CD4-positive, alpha-beta T cell (primary cell): ENCODE measurements at regions not wholly inside any gene's neighbourhood (a gene's known extent, or its start where the extent isn't known, plus 50 kb on each side); places are given as distances from the start of the nearest gene placed in this dataset.

Source experiments
- ATAC-seq: fragments of 200-7000 bp; cut with Tn5 transposase; one replicate; pipeline ENCODE4 v1.10.0; 2022; ENCODE audit warnings: mild to moderate bottlenecking; ENCODE audit not compliant: poor library complexity
- CTCF ChIA-PET: fragments of 350-600 bp; sonication (Branson Sonifier 250); formaldehyde crosslinking; loops from one replicate; lab custom pipeline; 2021; ENCODE audit warnings: antibody characterized with exemption, inconsistent platforms; lab: Charles Lee
- POLR2A ChIA-PET: fragments of 350-600 bp; sonication (Branson Sonifier 250); formaldehyde crosslinking; loops from one replicate; lab custom pipeline; 2021; ENCODE audit warnings: antibody characterized with exemption, inconsistent platforms; lab: Charles Lee
- DNase-seq, 14 experiments: peaks; one replicate each; pipeline ENCODE4 v3.0.0-alpha.2; 2013 to 2020; ENCODE audit warnings: mixed read lengths in 2 of 14
- H3K27ac ChIP-seq, 2 donors: one replicate each; pipeline versions ENCODE4 v1.5.1 to v1.7.0; 2013; ENCODE audit warnings: low read length in 2 of 2, low read depth in 1 of 2, mild to moderate bottlenecking in 1 of 2
- H3K27me3 ChIP-seq, 2 experiments: 1 replicate in 1 of 2; 2 replicates in 1 of 2; pipeline versions ENCODE4 v1.6.1 to v1.7.0; 2013; ENCODE audit warnings: low read length in 2 of 2, control low read depth in 1 of 2, mild to moderate bottlenecking in 1 of 2, moderate library complexity in 1 of 2; ENCODE audit not compliant: insufficient read depth in 2 of 2, control insufficient read depth in 1 of 2
- H3K36me3 ChIP-seq: one replicate; pipeline ENCODE4 v1.6.1; 2013; ENCODE audit warnings: low read length, control low read depth; ENCODE audit not compliant: insufficient read depth
- H3K4me1 ChIP-seq: one replicate; pipeline ENCODE4 v1.6.1; 2013; ENCODE audit warnings: low read length, control low read depth; ENCODE audit not compliant: insufficient read depth
- H3K4me3 ChIP-seq: one replicate; pipeline ENCODE4 v1.5.1; 2013; ENCODE audit warnings: mild to moderate bottlenecking, low read length, moderate library complexity
- H3K9me3 ChIP-seq, 2 experiments: 1 replicate in 1 of 2; 2 replicates in 1 of 2; pipeline versions ENCODE4 v1.6.1 to v1.7.0; 2013; ENCODE audit warnings: low read length in 2 of 2, mild to moderate bottlenecking in 2 of 2, control low read depth in 1 of 2, moderate library complexity in 1 of 2; ENCODE audit not compliant: control insufficient read depth in 1 of 2, insufficient read depth in 1 of 2
- H3K27ac Mint-ChIP-seq: one replicate; pipeline ENCODE4 v1.8.0; 2020; ENCODE audit warnings: mixed read lengths
- H3K27me3 Mint-ChIP-seq: one replicate; pipeline ENCODE4 v1.8.0; 2021; ENCODE audit warnings: mixed read lengths
- H3K36me3 Mint-ChIP-seq: one replicate; pipeline ENCODE4 v1.8.0; 2021; ENCODE audit warnings: low read depth, mixed read lengths
- H3K4me1 Mint-ChIP-seq: one replicate; pipeline ENCODE4 v1.8.0; 2021; ENCODE audit warnings: low read depth, mixed read lengths
- H3K4me3 Mint-ChIP-seq: one replicate; pipeline ENCODE4 v1.8.0; 2020; ENCODE audit warnings: mild to moderate bottlenecking, mixed read lengths
- H3K9me3 Mint-ChIP-seq: one replicate; pipeline ENCODE4 v1.8.0; 2020; ENCODE audit warnings: mixed read lengths
- intact Hi-C, 2 experiments: fragments of 100-400 bp; cut with DNase I in 1 of 2; cut with micrococcal nuclease in 1 of 2; formaldehyde crosslinking; loops; one replicate each; pipeline versions ENCODE4 v1.15.1 to v1.9.0; 2023 to 2025; cut with DNase I, micrococcal nuclease
- TF ChIP-seq, protein P1 (sequence below): fragments of 200-600 bp; IDR thresholded peaks from one replicate; pipeline ENCODE4 v1.8.0; 2022; ENCODE audit warnings: antibody characterized with exemption, mild to moderate bottlenecking

- H3K27me3 Mint-ChIP-seq, result no peaks in the 10 kb centered on the region
- POLR2A ChIA-PET, result no interaction called here
- Histone ChIP-seq H3K36me3 (no peaks in the 10 kb centered on the region), H3K9me3 (no peaks in the 10 kb centered on the region), H3K4me3 (no peak overlapping the region), H3K4me1 (no peaks in the 10 kb centered on the region), H3K27ac (no peak overlapping the region), H3K27me3 (no peaks in the 10 kb centered on the region)
- no peak for ATAC-seq
- no peaks in the 10 kb centered on the region for H3K36me3 Mint-ChIP-seq
- no peak for DNase-seq
- H3K4me1 Mint-ChIP-seq, result no peaks in the 10 kb centered on the region
- no peaks in the 10 kb centered on the region for H3K9me3 Mint-ChIP-seq
- H3K27ac Mint-ChIP-seq, result no peak overlapping the region
- no peak overlapping the region for H3K4me3 Mint-ChIP-seq
- intact Hi-C loops, result no loop called here
- CTCF ChIA-PET, result no interaction called here
- TF ChIP-seq, protein P1, sequence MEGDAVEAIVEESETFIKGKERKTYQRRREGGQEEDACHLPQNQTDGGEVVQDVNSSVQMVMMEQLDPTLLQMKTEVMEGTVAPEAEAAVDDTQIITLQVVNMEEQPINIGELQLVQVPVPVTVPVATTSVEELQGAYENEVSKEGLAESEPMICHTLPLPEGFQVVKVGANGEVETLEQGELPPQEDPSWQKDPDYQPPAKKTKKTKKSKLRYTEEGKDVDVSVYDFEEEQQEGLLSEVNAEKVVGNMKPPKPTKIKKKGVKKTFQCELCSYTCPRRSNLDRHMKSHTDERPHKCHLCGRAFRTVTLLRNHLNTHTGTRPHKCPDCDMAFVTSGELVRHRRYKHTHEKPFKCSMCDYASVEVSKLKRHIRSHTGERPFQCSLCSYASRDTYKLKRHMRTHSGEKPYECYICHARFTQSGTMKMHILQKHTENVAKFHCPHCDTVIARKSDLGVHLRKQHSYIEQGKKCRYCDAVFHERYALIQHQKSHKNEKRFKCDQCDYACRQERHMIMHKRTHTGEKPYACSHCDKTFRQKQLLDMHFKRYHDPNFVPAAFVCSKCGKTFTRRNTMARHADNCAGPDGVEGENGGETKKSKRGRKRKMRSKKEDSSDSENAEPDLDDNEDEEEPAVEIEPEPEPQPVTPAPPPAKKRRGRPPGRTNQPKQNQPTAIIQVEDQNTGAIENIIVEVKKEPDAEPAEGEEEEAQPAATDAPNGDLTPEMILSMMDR, result no peak
Observed at GRCh38 chr9:101860920-101861319, 122.5 kb upstream of the GRIN3A start.

- H3K36me3 ChIP-seq, result no peaks in the 10 kb centered on the region
- no peak overlapping the region for H3K27ac ChIP-seq
- no peaks in the 10 kb centered on the region for H3K27me3 Mint-ChIP-seq
- no peak overlapping the region for H3K27ac Mint-ChIP-seq
- no peaks in the 10 kb centered on the region for H3K4me1 Mint-ChIP-seq
- CTCF ChIA-PET, result no interaction called here
- ATAC-seq, result no peak
- no peaks in the 10 kb centered on the region for H3K36me3 Mint-ChIP-seq
- DNase-seq, result no peak
- intact Hi-C loops, result no loop called here
- no peak overlapping the region for H3K4me3 Mint-ChIP-seq
- no peaks in the 10 kb centered on the region for H3K4me1 ChIP-seq
- no peaks in the 10 kb centered on the region for H3K9me3 ChIP-seq
- H3K4me3 ChIP-seq, result no peak overlapping the region
- POLR2A ChIA-PET, result no interaction called here
- TF ChIP-seq, protein P1, result no peak
- no peaks in the 10 kb centered on the region for H3K27me3 ChIP-seq
- no peaks in the 10 kb centered on the region for H3K9me3 Mint-ChIP-seq
Observed at GRCh38 chr9:101859620-101860019, 121.2 kb upstream of the GRIN3A start.

DNA sequence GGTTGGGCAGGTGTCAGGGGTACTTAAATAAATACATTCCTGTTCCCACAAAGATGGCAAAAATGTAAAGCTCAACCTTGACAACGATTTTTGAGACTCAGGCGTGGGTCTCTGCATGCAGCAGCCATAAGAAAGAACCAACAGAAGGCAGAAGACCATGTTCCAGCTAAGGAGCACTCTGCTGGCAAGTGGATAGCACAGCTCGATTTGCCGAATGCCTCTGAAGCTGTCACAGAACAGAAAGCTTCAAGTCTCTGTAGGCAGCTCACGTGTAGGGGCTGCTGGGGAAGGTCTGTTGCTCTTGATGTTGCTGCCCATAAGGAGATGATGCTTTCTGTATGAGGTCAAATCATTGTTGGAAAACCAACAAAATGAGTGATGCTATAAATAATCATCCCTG lies 119.6 kb upstream of the GRIN3A start:
- ChIA-PET CTCF (no interaction called here), POLR2A (no interaction called here)
- Mint-ChIP-seq H3K9me3 (no peaks in the 10 kb centered on the region), H3K4me3 (no peak overlapping the region), H3K4me1 (no peaks in the 10 kb centered on the region), H3K27ac (no peak overlapping the region), H3K27me3 (no peaks in the 10 kb centered on the region), H3K36me3 (no peaks in the 10 kb centered on the region)
- no peaks in the 10 kb centered on the region for H3K36me3 ChIP-seq
- H3K4me3 ChIP-seq, result no peak overlapping the region
- TF ChIP-seq, protein P1, result no peak
- no peak for ATAC-seq
- intact Hi-C loops, result no loop called here
- no peaks in the 10 kb centered on the region for H3K4me1 ChIP-seq
- H3K27me3 ChIP-seq, result no peaks in the 10 kb centered on the region
- no peak overlapping the region for H3K27ac ChIP-seq
- DNase-seq, result no peak
- no peaks in the 10 kb centered on the region for H3K9me3 ChIP-seq
